PC-9 (cell line): ENCODE measurements at regions not wholly inside any gene's neighbourhood (a gene's known extent, or its start where the extent isn't known, plus 50 kb on each side); places are given as distances from the start of the nearest gene placed in this dataset.

Source experiments
- BruUV-seq: library from RNA; stranded (reverse); fragments of 400-500 nt; replicated peaks from 2 replicates; lab custom pipeline; 2021; lab: Mats Ljungman, UMichigan
- CTCF ChIA-PET: fragments of 300-600 bp; sonication (Branson Sonifier 250); formaldehyde crosslinking; loops from one replicate; lab custom pipeline; 2022; ENCODE audit warnings: antibody characterized with exemption; lab: Charles Lee
- POLR2A ChIA-PET: fragments of 300-600 bp; sonication (Branson Sonifier 250); formaldehyde crosslinking; loops from one replicate; lab custom pipeline; 2022; ENCODE audit warnings: antibody characterized with exemption; ENCODE audit not compliant: unreplicated experiment; lab: Charles Lee
- DNase-seq, 2 experiments: peaks; one replicate each; pipeline versions ENCODE4 v3.0.0 to v3.0.0-alpha.2; 2015 to 2022; ENCODE audit warnings: mixed read lengths in 1 of 2
- H2AFZ ChIP-seq: fragments of 200-600 bp; sonication (generic); 2 replicates; pipeline ENCODE4 v1.8.1; 2017; ENCODE audit warnings: antibody characterized with exemption
- H3F3A ChIP-seq: fragments of 200-600 bp; sonication (generic); 2 replicates; pipeline ENCODE4 v1.8.1; 2017; ENCODE audit warnings: antibody characterized with exemption, mild to moderate bottlenecking, low read depth; ENCODE audit not compliant: insufficient read depth
- H3K27ac ChIP-seq: fragments of 200-600 bp; sonication (generic); 2 replicates; pipeline ENCODE4 v1.6.1; 2016; ENCODE audit warnings: mixed run types
- H3K27me3 ChIP-seq: fragments of 200-600 bp; sonication (generic); 2 replicates; pipeline ENCODE4 v1.6.1; 2016; ENCODE audit warnings: low read depth, mixed run types; ENCODE audit not compliant: insufficient read depth
- H3K36me3 ChIP-seq: fragments of 200-600 bp; sonication (generic); 2 replicates; pipeline ENCODE4 v1.6.1; 2016; ENCODE audit warnings: low read depth, mixed run types
- H3K4me1 ChIP-seq: fragments of 200-600 bp; sonication (generic); replicated peaks from 2 replicates; pipeline ENCODE4 v1.6.1; 2016; ENCODE audit warnings: mixed run types; ENCODE audit not compliant: insufficient read depth
- H3K4me2 ChIP-seq: fragments of 200-600 bp; sonication (generic); 2 replicates; pipeline ENCODE4 v1.6.1; 2017; ENCODE audit warnings: mixed run types
- H3K4me3 ChIP-seq: fragments of 200-600 bp; sonication (generic); 2 replicates; pipeline ENCODE4 v1.6.1; 2016; ENCODE audit warnings: mixed run types
- H3K79me2 ChIP-seq: fragments of 200-600 bp; sonication (generic); 2 replicates; pipeline ENCODE4 v1.6.1; 2017; ENCODE audit warnings: low read depth, mixed run types
- H3K9me2 ChIP-seq: fragments of 200-600 bp; sonication (generic); 2 replicates; pipeline ENCODE4 v1.8.1; 2017; ENCODE audit warnings: mild to moderate bottlenecking; ENCODE audit not compliant: insufficient read depth
- H3K9me3 ChIP-seq: fragments of 200-600 bp; sonication (generic); 2 replicates; pipeline ENCODE4 v1.8.1; 2016; ENCODE audit warnings: low read depth; ENCODE audit not compliant: insufficient read depth
- H4K20me1 ChIP-seq: fragments of 200-600 bp; sonication (generic); 2 replicates; pipeline ENCODE4 v1.8.1; 2017; ENCODE audit not compliant: insufficient read depth
- EZH2 ChIP-seq: fragments of 200-600 bp; sonication (generic); IDR thresholded peaks from 2 replicates; pipeline ENCODE4 v1.8.0; 2017; ENCODE audit warnings: antibody characterized with exemption, low read depth
- intact Hi-C: fragments of 100-400 bp; cut with micrococcal nuclease; formaldehyde crosslinking; loops from one replicate; pipeline ENCODE4 v1.10.0; 2022; ENCODE audit not compliant: unreplicated experiment
- TF ChIP-seq, protein P1 (sequence below): fragments of 200-600 bp; sonication (generic); conservative IDR thresholded peaks from 2 replicates; pipeline ENCODE4 v1.6.1; 2017; ENCODE audit warnings: mixed run types, antibody characterized with exemption, mild to moderate bottlenecking, moderate library complexity

DNA sequence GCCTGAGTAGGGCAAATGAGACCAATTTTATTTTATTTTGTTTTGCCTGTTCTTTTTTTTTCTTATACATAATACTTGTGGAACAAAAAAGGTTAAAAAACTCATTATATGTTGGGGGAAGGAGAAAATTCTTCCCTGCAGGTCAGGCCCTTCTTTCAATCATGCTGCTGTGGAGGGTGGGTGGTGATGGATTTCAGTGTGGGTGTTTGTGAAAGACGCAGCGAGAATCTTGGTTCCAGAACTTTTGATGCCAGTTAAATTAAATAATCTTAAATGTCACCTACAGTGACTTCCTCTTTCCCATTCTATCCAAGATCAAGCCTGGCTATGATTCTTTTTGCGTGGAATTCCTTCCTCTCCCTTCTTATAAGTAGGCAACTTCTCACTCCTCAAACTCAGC, 595.8 kb upstream of the EEF2KMT start:
- H3K4me1 ChIP-seq, result no peaks in the 10 kb centered on the region
- no peak overlapping the region for H3K4me3 ChIP-seq
- H3K9me2 ChIP-seq, result no peaks in the 10 kb centered on the region
- no peaks in the 10 kb centered on the region for H3K36me3 ChIP-seq
- H3K4me2 ChIP-seq, result no peak overlapping the region
- H3K79me2 ChIP-seq, result no peaks in the 10 kb centered on the region
- ChIA-PET POLR2A (no interaction called here), CTCF (no interaction called here)
- H2AFZ ChIP-seq, result no peak overlapping the region
- no peaks in the 10 kb centered on the region for H3F3A ChIP-seq
- H4K20me1 ChIP-seq, result no peaks in the 10 kb centered on the region
- no peaks in the 10 kb centered on the region for H3K9me3 ChIP-seq
- TF ChIP-seq, protein P1, sequence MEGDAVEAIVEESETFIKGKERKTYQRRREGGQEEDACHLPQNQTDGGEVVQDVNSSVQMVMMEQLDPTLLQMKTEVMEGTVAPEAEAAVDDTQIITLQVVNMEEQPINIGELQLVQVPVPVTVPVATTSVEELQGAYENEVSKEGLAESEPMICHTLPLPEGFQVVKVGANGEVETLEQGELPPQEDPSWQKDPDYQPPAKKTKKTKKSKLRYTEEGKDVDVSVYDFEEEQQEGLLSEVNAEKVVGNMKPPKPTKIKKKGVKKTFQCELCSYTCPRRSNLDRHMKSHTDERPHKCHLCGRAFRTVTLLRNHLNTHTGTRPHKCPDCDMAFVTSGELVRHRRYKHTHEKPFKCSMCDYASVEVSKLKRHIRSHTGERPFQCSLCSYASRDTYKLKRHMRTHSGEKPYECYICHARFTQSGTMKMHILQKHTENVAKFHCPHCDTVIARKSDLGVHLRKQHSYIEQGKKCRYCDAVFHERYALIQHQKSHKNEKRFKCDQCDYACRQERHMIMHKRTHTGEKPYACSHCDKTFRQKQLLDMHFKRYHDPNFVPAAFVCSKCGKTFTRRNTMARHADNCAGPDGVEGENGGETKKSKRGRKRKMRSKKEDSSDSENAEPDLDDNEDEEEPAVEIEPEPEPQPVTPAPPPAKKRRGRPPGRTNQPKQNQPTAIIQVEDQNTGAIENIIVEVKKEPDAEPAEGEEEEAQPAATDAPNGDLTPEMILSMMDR, result no peak
- no peak for TF ChIP-seq EZH2
- intact Hi-C loops, result no loop called here
- no TSS peak for BruUV-seq
- DNase-seq, result no peak
- H3K27me3 ChIP-seq, result no peaks in the 10 kb centered on the region
- H3K27ac ChIP-seq, result no peak overlapping the region

DNA sequence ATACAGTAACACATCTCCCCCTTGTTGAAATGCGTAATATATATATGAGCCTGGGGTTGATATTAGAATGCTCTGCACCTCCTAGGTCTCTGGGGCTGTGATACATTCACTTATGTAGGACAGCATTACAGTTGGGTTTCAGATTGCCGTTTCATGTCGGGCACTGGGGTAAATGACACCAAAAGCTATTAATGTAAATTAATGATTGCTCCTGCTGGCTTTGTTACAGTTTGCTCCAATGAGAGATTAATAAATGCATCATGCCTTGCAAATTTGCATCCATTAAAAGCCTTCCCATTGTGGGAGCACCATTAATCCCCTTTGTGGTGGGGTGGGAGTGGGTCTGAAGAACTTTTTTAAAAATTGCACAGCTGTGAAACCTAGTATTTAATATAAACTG, 584.4 kb upstream of the EEF2KMT start:
- Histone ChIP-seq H3F3A (no peaks in the 10 kb centered on the region), H2AFZ (no peak overlapping the region), H3K27ac (no peak overlapping the region), H3K79me2 (no peaks in the 10 kb centered on the region), H3K4me3 (no peak overlapping the region), H3K4me2 (no peak overlapping the region), H4K20me1 (no peaks in the 10 kb centered on the region), H3K36me3 (no peaks in the 10 kb centered on the region), H3K9me2 (no peaks in the 10 kb centered on the region), H3K9me3 (no peaks in the 10 kb centered on the region), H3K27me3 (peaks cover 8% of the 10 kb centered on the region), H3K4me1 (no peaks in the 10 kb centered on the region)
- ChIA-PET POLR2A (no interaction called here), CTCF (interaction anchor here (0.7 kb wide), 1 partner anchor 670 kb away, joined by 3 read pairs; no protein-coding TSS in a partner anchor)
- no peak for DNase-seq
- TF ChIP-seq, protein P1, result no peak
- TF ChIP-seq EZH2, result no peak
- BruUV-seq, result no TSS peak
- intact Hi-C loops, result no loop called here

DNA sequence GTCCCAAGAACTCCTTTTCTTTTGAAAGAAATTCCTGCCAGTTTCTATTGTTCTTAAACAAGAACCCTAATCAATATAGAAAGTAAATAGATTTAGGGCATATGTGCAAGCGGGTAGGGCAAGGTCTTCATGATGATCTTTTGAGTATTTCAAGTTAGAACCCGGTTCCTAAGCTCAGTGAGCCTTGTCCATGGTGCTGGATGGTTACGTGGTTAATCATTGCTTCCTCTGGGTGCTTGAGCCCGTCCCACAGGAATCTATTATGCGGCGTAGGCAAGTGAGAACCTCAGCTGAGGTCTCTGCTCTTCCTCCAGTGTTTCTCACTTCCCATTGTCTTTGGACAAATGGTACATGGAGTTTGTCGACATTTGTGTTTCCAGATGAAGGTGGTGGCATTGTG, 580.8 kb upstream of the EEF2KMT start:
- H2AFZ ChIP-seq, result no peak overlapping the region
- BruUV-seq, result no TSS peak
- H3K4me2 ChIP-seq, result no peak overlapping the region
- no peaks in the 10 kb centered on the region for H3K79me2 ChIP-seq
- H3K36me3 ChIP-seq, result no peaks in the 10 kb centered on the region
- ChIA-PET POLR2A (no interaction called here), CTCF (no interaction called here)
- peaks cover 8% of the 10 kb centered on the region for H3K27me3 ChIP-seq
- intact Hi-C loops, result no loop called here
- no peak overlapping the region for H3K27ac ChIP-seq
- TF ChIP-seq, protein P1, result no peak
- no peak for TF ChIP-seq EZH2
- H3K9me3 ChIP-seq, result no peaks in the 10 kb centered on the region
- no peaks in the 10 kb centered on the region for H4K20me1 ChIP-seq
- no peak overlapping the region for H3K4me3 ChIP-seq
- H3K9me2 ChIP-seq, result no peaks in the 10 kb centered on the region
- H3K4me1 ChIP-seq, result no peaks in the 10 kb centered on the region
- H3F3A ChIP-seq, result no peaks in the 10 kb centered on the region
- no peak for DNase-seq
